HG03439 (cell line): ENCODE measurements at regions not wholly inside any gene's neighbourhood (a gene's known extent, or its start where the extent isn't known, plus 50 kb on each side); places are given as distances from the start of the nearest gene placed in this dataset.
A peak's percentile ranks its signal among the peaks of the same experiment; 100 is the strongest.

Experiments used
- ATAC-seq: cut with Tn5 transposase; IDR thresholded peaks from one replicate; pipeline ENCODE4 v1.9.1; 2021; ENCODE audit warnings: mild to moderate bottlenecking, moderate library complexity; ENCODE audit not compliant: unreplicated experiment

- ATAC-seq: no peak
Measured at GRCh38 chr3:66797889-66798560, 200.1 kb upstream of the KBTBD8 start.

- no peak for ATAC-seq
Measured at GRCh38 chr3:66800941-66801545, 197.1 kb upstream of the KBTBD8 start.

- no peak for ATAC-seq
Measured at GRCh38 chr3:66803206-66803605, 194.9 kb upstream of the KBTBD8 start.

GRCh38 chr3:66803721-66804695 is 194.1 kb upstream of the KBTBD8 start:
- ATAC-seq: no peak

- no peak for ATAC-seq
Measured at GRCh38 chr3:66808891-66809594, 189.1 kb upstream of the KBTBD8 start.

GRCh38 chr3:66809595-66809958 is 188.5 kb upstream of the KBTBD8 start:
- ATAC-seq: no peak

- no peak for ATAC-seq
Measured at GRCh38 chr3:66812136-66812535, 186.0 kb upstream of the KBTBD8 start.

GRCh38 chr3:66812741-66813140 is 185.4 kb upstream of the KBTBD8 start:
- no peak for ATAC-seq

GRCh38 chr3:66816090-66816761 is 181.9 kb upstream of the KBTBD8 start:
- ATAC-seq: no peak

- ATAC-seq: no peak
Measured at GRCh38 chr3:66817951-66818557, 180.1 kb upstream of the KBTBD8 start.

GRCh38 chr3:66819993-66820501 is 178.1 kb upstream of the KBTBD8 start:
- ATAC-seq: no peak

- peak; percentile 83 for ATAC-seq
Measured at GRCh38 chr3:66822186-66823008, 175.7 kb upstream of the KBTBD8 start.

GRCh38 chr3:66823009-66823397 is 175.1 kb upstream of the KBTBD8 start:
- ATAC-seq: no peak

GRCh38 chr3:66823532-66823931 is 174.6 kb upstream of the KBTBD8 start:
- ATAC-seq: no peak

- ATAC-seq: no peak
Measured at GRCh38 chr3:66825375-66825774, 172.7 kb upstream of the KBTBD8 start.

- ATAC-seq: no peak
Measured at GRCh38 chr3:66827726-66828125, 170.4 kb upstream of the KBTBD8 start.

GRCh38 chr3:66828303-66828702 is 169.8 kb upstream of the KBTBD8 start:
- ATAC-seq: no peak

GRCh38 chr3:66830301-66830700 is 167.8 kb upstream of the KBTBD8 start:
- ATAC-seq: no peak

- no peak for ATAC-seq
Measured at GRCh38 chr3:66831931-66832330, 166.2 kb upstream of the KBTBD8 start.
